DND-41 (cell line): ENCODE measurements at regions not wholly inside any gene's neighbourhood (a gene's known extent, or its start where the extent isn't known, plus 50 kb on each side); places are given as distances from the start of the nearest gene placed in this dataset.

Source experiments
- ATAC-seq: fragments of 200-7000 bp; cut with Tn5 transposase; 3 replicates; pipeline ENCODE4 v1.9.1; 2021; ENCODE audit warnings: low read depth; ENCODE audit not compliant: insufficient read depth
- DNase-seq: peaks from one replicate; pipeline ENCODE4 v3.0.0-alpha.2; 2020
- H2AFZ ChIP-seq: 2 replicates; pipeline ENCODE4 v1.6.0; 2012; ENCODE audit warnings: low read depth, low read length
- H3K27ac ChIP-seq: 2 replicates; pipeline ENCODE4 v1.5.1; 2012; ENCODE audit warnings: low read length, inconsistent platforms
- H3K27me3 ChIP-seq: fragments of 200-600 bp; sonication (generic); 2 replicates; pipeline ENCODE4 v1.6.0; 2012; ENCODE audit warnings: low read length, mild to moderate bottlenecking, inconsistent platforms; ENCODE audit not compliant: insufficient read depth, poor library complexity
- H3K36me3 ChIP-seq: 2 replicates; pipeline ENCODE4 v1.5.1; 2012; ENCODE audit warnings: low read length, inconsistent platforms; ENCODE audit not compliant: insufficient read depth
- H3K4me1 ChIP-seq: 2 replicates; pipeline ENCODE4 v1.5.1; 2012; ENCODE audit warnings: mild to moderate bottlenecking, low read length; ENCODE audit not compliant: insufficient read depth
- H3K4me2 ChIP-seq: 2 replicates; pipeline ENCODE4 v1.6.0; 2012; ENCODE audit warnings: mild to moderate bottlenecking, moderate library complexity, low read length, inconsistent platforms; ENCODE audit not compliant: insufficient read depth
- H3K4me3 ChIP-seq, 2 experiments: fragments of 200-600 bp in 1 of 2; shearing (Covaris generic) in 1 of 2; 2 replicates each; pipeline ENCODE4 v1.5.1; 2012 to 2016; ENCODE audit warnings: inconsistent platforms in 2 of 2, low read length in 2 of 2, mild to moderate bottlenecking in 2 of 2, low read depth in 1 of 2, moderate library complexity in 1 of 2
- H3K79me2 ChIP-seq: 2 replicates; pipeline ENCODE4 v1.6.0; 2012; ENCODE audit warnings: low read length, inconsistent platforms; ENCODE audit not compliant: insufficient read depth
- H3K9ac ChIP-seq: 2 replicates; pipeline ENCODE4 v1.6.0; 2012; ENCODE audit warnings: low read depth, mild to moderate bottlenecking, inconsistent platforms, low read length, moderate library complexity
- H3K9me3 ChIP-seq: 2 replicates; pipeline ENCODE4 v1.5.1; 2012; ENCODE audit warnings: low read length, moderate library complexity, mild to moderate bottlenecking, inconsistent platforms; ENCODE audit not compliant: insufficient read depth, severe bottlenecking
- H4K20me1 ChIP-seq: 2 replicates; pipeline ENCODE4 v1.6.0; 2012; ENCODE audit warnings: low read length; ENCODE audit not compliant: insufficient read depth
- EZH2 ChIP-seq: IDR thresholded peaks from 3 replicates; pipeline ENCODE4 v1.6.1; 2012; ENCODE audit warnings: borderline replicate concordance, low read depth, mild to moderate bottlenecking, moderate library complexity, low read length, inconsistent platforms; ENCODE audit not compliant: severe bottlenecking
- TF ChIP-seq, protein P1 (sequence below): IDR thresholded peaks from 2 replicates; pipeline ENCODE4 v1.5.1; 2012; ENCODE audit warnings: borderline replicate concordance, low read length, moderate library complexity, mild to moderate bottlenecking; ENCODE audit not compliant: poor library complexity, severe bottlenecking; ENCODE audit errors: extremely low read depth

DNA sequence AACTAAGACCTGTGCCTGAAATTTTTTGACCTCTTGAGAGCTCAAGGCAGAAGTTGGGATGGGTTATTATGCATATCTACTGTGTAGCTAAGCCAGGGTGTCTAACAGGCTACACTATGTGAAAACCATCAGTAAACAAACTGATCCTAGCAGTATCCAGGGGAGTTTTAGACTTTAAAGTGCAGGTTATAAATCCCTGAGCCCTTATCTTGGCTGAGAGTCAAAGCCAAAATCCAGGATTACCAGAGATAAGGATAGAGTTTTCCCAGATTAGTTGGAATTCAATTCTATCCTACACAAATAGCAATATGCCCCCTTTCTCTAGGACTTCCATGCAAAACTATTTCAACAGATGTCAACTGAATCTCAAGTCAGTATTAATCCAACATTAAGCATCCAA lies 1229.7 kb downstream of the GRIK2 start:
- Histone ChIP-seq H3K27ac (no peak overlapping the region), H2AFZ (no peak overlapping the region), H3K4me2 (no peak overlapping the region), H3K4me1 (no peaks in the 10 kb centered on the region), H3K4me3 (no peak overlapping the region), H4K20me1 (no peaks in the 10 kb centered on the region), H3K79me2 (no peaks in the 10 kb centered on the region), H3K36me3 (no peaks in the 10 kb centered on the region), H3K27me3 (no peaks in the 10 kb centered on the region), H3K9ac (no peak overlapping the region), H3K9me3 (no peaks in the 10 kb centered on the region)
- TF ChIP-seq EZH2 = no peak
- TF ChIP-seq, protein P1, sequence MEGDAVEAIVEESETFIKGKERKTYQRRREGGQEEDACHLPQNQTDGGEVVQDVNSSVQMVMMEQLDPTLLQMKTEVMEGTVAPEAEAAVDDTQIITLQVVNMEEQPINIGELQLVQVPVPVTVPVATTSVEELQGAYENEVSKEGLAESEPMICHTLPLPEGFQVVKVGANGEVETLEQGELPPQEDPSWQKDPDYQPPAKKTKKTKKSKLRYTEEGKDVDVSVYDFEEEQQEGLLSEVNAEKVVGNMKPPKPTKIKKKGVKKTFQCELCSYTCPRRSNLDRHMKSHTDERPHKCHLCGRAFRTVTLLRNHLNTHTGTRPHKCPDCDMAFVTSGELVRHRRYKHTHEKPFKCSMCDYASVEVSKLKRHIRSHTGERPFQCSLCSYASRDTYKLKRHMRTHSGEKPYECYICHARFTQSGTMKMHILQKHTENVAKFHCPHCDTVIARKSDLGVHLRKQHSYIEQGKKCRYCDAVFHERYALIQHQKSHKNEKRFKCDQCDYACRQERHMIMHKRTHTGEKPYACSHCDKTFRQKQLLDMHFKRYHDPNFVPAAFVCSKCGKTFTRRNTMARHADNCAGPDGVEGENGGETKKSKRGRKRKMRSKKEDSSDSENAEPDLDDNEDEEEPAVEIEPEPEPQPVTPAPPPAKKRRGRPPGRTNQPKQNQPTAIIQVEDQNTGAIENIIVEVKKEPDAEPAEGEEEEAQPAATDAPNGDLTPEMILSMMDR = no peak
- DNase-seq (no peak), ATAC-seq (no peak)

DNA sequence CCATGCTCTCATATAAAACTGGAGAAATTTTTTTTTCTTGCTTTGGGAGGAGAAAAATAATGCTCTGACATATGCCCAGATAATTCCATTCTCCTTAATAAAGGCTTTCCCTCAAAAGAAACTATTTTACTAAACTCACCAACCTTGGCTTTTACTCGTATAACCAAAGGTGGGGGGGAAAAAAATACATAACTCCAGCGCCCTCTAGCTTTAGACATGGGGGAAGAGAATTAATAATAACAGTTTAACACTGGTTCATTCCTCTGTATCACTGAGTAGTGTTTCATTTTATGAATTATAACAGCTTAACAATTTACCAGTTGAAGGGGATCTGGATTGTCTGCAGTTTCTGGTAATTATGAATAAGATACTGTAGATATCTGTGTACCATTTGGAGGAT lies 1226.1 kb downstream of the GRIK2 start:
- TF ChIP-seq, protein P1 = peak; percentile 46
- TF ChIP-seq EZH2 = no peak
- no peaks in the 10 kb centered on the region for H3K27me3 ChIP-seq
- no peak overlapping the region for H3K4me3 ChIP-seq
- no peak overlapping the region for H3K9ac ChIP-seq
- H3K27ac ChIP-seq = no peak overlapping the region
- no peak overlapping the region for H2AFZ ChIP-seq
- ATAC-seq = no peak
- no peak overlapping the region for H3K4me2 ChIP-seq
- H3K9me3 ChIP-seq = no peaks in the 10 kb centered on the region
- H3K4me1 ChIP-seq = no peaks in the 10 kb centered on the region
- no peaks in the 10 kb centered on the region for H4K20me1 ChIP-seq
- no peaks in the 10 kb centered on the region for H3K79me2 ChIP-seq
- H3K36me3 ChIP-seq = no peaks in the 10 kb centered on the region
- DNase-seq = no peak

DNA sequence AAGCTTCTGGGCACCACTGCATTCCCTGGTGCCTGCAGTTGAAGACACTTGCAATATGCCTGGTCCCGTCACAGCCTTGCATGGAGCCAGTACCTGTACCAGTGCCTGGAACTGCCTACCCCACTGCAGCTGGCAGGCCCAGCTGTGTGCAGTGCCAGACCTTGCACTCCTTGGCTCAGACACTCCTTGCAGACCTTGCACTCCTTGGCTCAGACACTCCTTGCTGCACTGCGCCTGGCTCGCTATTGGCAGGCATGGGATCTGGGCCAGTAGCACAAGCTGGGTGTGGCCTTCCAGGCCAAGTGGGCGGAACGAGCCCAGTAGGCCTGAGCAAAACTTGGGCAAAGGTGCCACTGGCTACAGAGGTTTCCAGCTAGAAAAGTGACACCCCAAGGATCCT lies 1189.1 kb downstream of the GRIK2 start:
- Histone ChIP-seq H3K4me3 (no peak overlapping the region), H3K9ac (no peak overlapping the region)
- no peak for TF ChIP-seq EZH2
- TF ChIP-seq, protein P1 = no peak

More for the DNA sequence above, 1189.1 kb downstream of the GRIK2 start:
- no peak overlapping the region for H3K27ac ChIP-seq
- ATAC-seq = no peak
- H3K9me3 ChIP-seq = peaks cover 10% of the 10 kb centered on the region
- H3K27me3 ChIP-seq = no peaks in the 10 kb centered on the region
- H3K4me1 ChIP-seq = no peaks in the 10 kb centered on the region
- no peaks in the 10 kb centered on the region for H3K79me2 ChIP-seq
- H3K36me3 ChIP-seq = no peaks in the 10 kb centered on the region
- H2AFZ ChIP-seq = no peak overlapping the region
- no peak overlapping the region for H3K4me2 ChIP-seq
- H4K20me1 ChIP-seq = no peaks in the 10 kb centered on the region
- no peak for DNase-seq
